H9 (cell line): ENCODE measurements at regions not wholly inside any gene's neighbourhood (a gene's known extent, or its start where the extent isn't known, plus 50 kb on each side); places are given as distances from the start of the nearest gene placed in this dataset.

Experiments
- DNase-seq: peaks from one replicate; pipeline ENCODE4 v3.0.0-alpha.2; 2017
- H2AFZ ChIP-seq: one replicate; pipeline ENCODE4 v1.6.1; 2013; ENCODE audit warnings: mild to moderate bottlenecking, low read length, control low read depth, moderate library complexity
- H2AK5ac ChIP-seq: 2 replicates; pipeline ENCODE4 v1.6.1; 2013; ENCODE audit warnings: low read length, control low read depth, mixed read lengths; ENCODE audit not compliant: insufficient read length
- H2BK120ac ChIP-seq: one replicate; pipeline ENCODE4 v1.6.1; 2013; ENCODE audit warnings: low read depth, mild to moderate bottlenecking, low read length, control low read depth, inconsistent platforms; ENCODE audit not compliant: poor library complexity, severe bottlenecking
- H2BK12ac ChIP-seq: 2 replicates; pipeline ENCODE4 v1.6.1; 2013; ENCODE audit warnings: low read length, control low read depth, mixed read lengths, low read depth; ENCODE audit not compliant: insufficient read length
- H2BK15ac ChIP-seq: 2 replicates; pipeline ENCODE4 v1.6.1; 2013; ENCODE audit warnings: low read depth, low read length, control low read depth
- H2BK20ac ChIP-seq: one replicate; pipeline ENCODE4 v1.6.1; 2013; ENCODE audit warnings: low read depth, mild to moderate bottlenecking, low read length, control low read depth, inconsistent platforms; ENCODE audit not compliant: poor library complexity, severe bottlenecking
- H2BK5ac ChIP-seq: 2 replicates; pipeline ENCODE4 v1.6.1; 2013; ENCODE audit warnings: low read length, control low read depth, mixed read lengths; ENCODE audit not compliant: insufficient read length
- H3K14ac ChIP-seq: 2 replicates; pipeline ENCODE4 v1.6.1; 2013; ENCODE audit warnings: low read length, control low read depth; ENCODE audit not compliant: insufficient read depth
- H3K18ac ChIP-seq: 2 replicates; pipeline ENCODE4 v1.6.1; 2013; ENCODE audit warnings: low read depth, mild to moderate bottlenecking, mixed read lengths, low read length, control low read depth; ENCODE audit not compliant: insufficient read length
- H3K23ac ChIP-seq: 2 replicates; pipeline ENCODE4 v1.6.1; 2013; ENCODE audit warnings: low read length, control low read depth, mixed read lengths, low read depth; ENCODE audit not compliant: insufficient read length
- H3K23me2 ChIP-seq: 2 replicates; pipeline ENCODE4 v1.6.1; 2013; ENCODE audit warnings: low read depth, mild to moderate bottlenecking, mixed read lengths, low read length, control low read depth; ENCODE audit not compliant: insufficient read length, poor library complexity, severe bottlenecking
- H3K27ac ChIP-seq: 2 replicates; pipeline ENCODE4 v1.5.1; 2013; ENCODE audit warnings: low read length, control low read depth, mixed read lengths, low read depth; ENCODE audit not compliant: insufficient read length
- H3K27me3 ChIP-seq: 2 replicates; pipeline ENCODE4 v1.6.1; 2013; ENCODE audit warnings: low read length, control low read depth, inconsistent platforms; ENCODE audit not compliant: insufficient read depth
- H3K4ac ChIP-seq: 2 replicates; pipeline ENCODE4 v1.6.1; 2013; ENCODE audit warnings: low read depth, mild to moderate bottlenecking, control low read depth, inconsistent platforms, low read length, moderate library complexity
- H3K4me1 ChIP-seq: 2 replicates; pipeline ENCODE4 v1.6.1; 2013; ENCODE audit warnings: low read length, control low read depth, inconsistent platforms; ENCODE audit not compliant: insufficient read depth
- H3K4me2 ChIP-seq: 2 replicates; pipeline ENCODE4 v1.6.1; 2013; ENCODE audit warnings: low read length, control low read depth, mixed read lengths; ENCODE audit not compliant: insufficient read length, insufficient read depth
- H3K56ac ChIP-seq: 2 replicates; pipeline ENCODE4 v1.6.1; 2013; ENCODE audit warnings: low read depth, mild to moderate bottlenecking, mixed read lengths, low read length, control low read depth; ENCODE audit not compliant: insufficient read length
- H3K79me1 ChIP-seq: 2 replicates; pipeline ENCODE4 v1.6.1; 2013; ENCODE audit warnings: low read depth, mild to moderate bottlenecking, moderate library complexity, low read length, control low read depth, inconsistent platforms; ENCODE audit not compliant: insufficient read depth, poor library complexity, severe bottlenecking
- H3K79me2 ChIP-seq: 2 replicates; pipeline ENCODE4 v1.6.1; 2013; ENCODE audit warnings: low read length, control low read depth, inconsistent platforms; ENCODE audit not compliant: insufficient read depth
- H3K9ac ChIP-seq: 2 replicates; pipeline ENCODE4 v1.6.1; 2013; ENCODE audit warnings: low read length, control low read depth, mixed read lengths; ENCODE audit not compliant: insufficient read length; ENCODE audit errors: extremely low read depth
- H3K9me3 ChIP-seq: one replicate; pipeline ENCODE4 v1.6.1; 2013; ENCODE audit warnings: low read depth, low read length, inconsistent platforms; ENCODE audit not compliant: control insufficient read depth
- H3T11ph ChIP-seq: one replicate; pipeline ENCODE4 v1.6.1; 2013; ENCODE audit warnings: mild to moderate bottlenecking, low read length, control low read depth, inconsistent platforms
- H4K20me1 ChIP-seq: one replicate; pipeline ENCODE4 v1.6.1; 2013; ENCODE audit not compliant: control insufficient read depth, insufficient read length, insufficient read depth
- H4K5ac ChIP-seq: 2 replicates; pipeline ENCODE4 v1.6.1; 2013; ENCODE audit warnings: low read depth, mild to moderate bottlenecking, mixed read lengths, low read length, control low read depth; ENCODE audit not compliant: insufficient read length
- H4K8ac ChIP-seq: replicated peaks from 2 replicates; pipeline ENCODE4 v1.6.1; 2013; ENCODE audit warnings: low read length, control low read depth, mixed read lengths, low read depth; ENCODE audit not compliant: insufficient read length
- H4K91ac ChIP-seq: 2 replicates; pipeline ENCODE4 v1.6.1; 2013; ENCODE audit warnings: low read depth, mild to moderate bottlenecking, moderate library complexity, mixed read lengths, low read length, control low read depth; ENCODE audit not compliant: insufficient read length
- H3K27ac Mint-ChIP-seq, 3 experiments: 2 replicates in 2 of 3; 3 replicates in 1 of 3; pipeline ENCODE4 v1.8.0; 2020 to 2021; ENCODE audit warnings: mixed read lengths in 3 of 3, mild to moderate bottlenecking in 1 of 3, moderate library complexity in 1 of 3
- H3K27me3 Mint-ChIP-seq: 2 replicates; pipeline ENCODE4 v1.8.0; 2021; ENCODE audit warnings: low read depth, mild to moderate bottlenecking, moderate library complexity, mixed read lengths
- H3K36me3 Mint-ChIP-seq, 3 experiments: 2 replicates in 2 of 3; 3 replicates in 1 of 3; pipeline ENCODE4 v1.8.0; 2020 to 2021; ENCODE audit warnings: low read depth in 3 of 3, mixed read lengths in 3 of 3; ENCODE audit not compliant: insufficient read depth in 1 of 3
- H3K4me1 Mint-ChIP-seq, 2 experiments: 2 replicates each; pipeline ENCODE4 v1.8.0; 2020; ENCODE audit warnings: mixed read lengths in 2 of 2
- H3K4me3 Mint-ChIP-seq, 2 experiments: 2 replicates in 1 of 2; 3 replicates in 1 of 2; pipeline ENCODE4 v1.8.0; 2020 to 2021; ENCODE audit warnings: mild to moderate bottlenecking in 2 of 2, mixed read lengths in 2 of 2, moderate library complexity in 1 of 2
- H3K9me3 Mint-ChIP-seq, 2 experiments: 2 replicates in 1 of 2; 3 replicates in 1 of 2; pipeline ENCODE4 v1.8.0; 2020; ENCODE audit warnings: mild to moderate bottlenecking in 2 of 2, mixed read lengths in 2 of 2, moderate library complexity in 1 of 2
- WGBS: extraction: QIAGEN DNeasy Blood & Tissue Kit; methylation state at CpG from one replicate; pipeline ENCODE4 v1.1.7; 2013; ENCODE audit warnings: missing lambda C conversion rate, low lambda C conversion rate, mixed read lengths; ENCODE audit not compliant: insufficient read length; ENCODE audit errors: extremely low coverage; 5-methylcytosine and 5-hydroxymethylcytosine counted together
- TF ChIP-seq, protein P1 (sequence below): fragments of 200-600 bp; sonication (generic); conservative IDR thresholded peaks from 3 replicates; pipeline ENCODE4 v1.8.0; 2021; ENCODE audit warnings: antibody characterized with exemption, mild to moderate bottlenecking

DNA sequence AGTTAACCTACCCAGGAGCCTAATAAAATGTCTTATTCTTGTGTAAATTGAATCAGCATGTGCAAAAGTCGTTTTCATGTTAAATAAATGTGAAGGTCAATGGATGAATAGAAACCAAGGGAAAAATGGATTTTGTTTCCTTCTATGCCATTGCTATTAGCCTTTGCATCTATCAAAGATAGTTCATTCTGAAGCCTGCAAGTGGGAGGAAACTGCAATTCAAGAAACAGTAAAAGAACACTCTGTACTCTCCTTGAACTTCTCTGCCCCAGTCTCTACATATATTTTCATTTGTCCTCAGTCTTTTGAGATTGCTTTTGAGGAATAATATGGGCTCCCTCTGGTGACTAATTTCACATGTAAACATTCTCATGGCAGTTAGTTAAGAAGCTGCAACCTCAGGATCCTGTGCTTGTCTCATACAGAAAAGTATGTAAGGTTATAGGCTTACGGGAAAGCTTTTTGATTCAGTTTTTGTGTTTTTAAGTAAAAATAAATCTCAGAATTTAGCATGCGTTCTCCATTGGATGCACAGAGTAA, 1590.0 kb upstream of the LRRTM1 start:
- no peaks in the 10 kb centered on the region for H3K4me1 ChIP-seq
- no peak overlapping the region for H3K27ac ChIP-seq
- H2BK5ac ChIP-seq = no peak overlapping the region
- H2AK5ac ChIP-seq = no peak overlapping the region
- H2BK120ac ChIP-seq = no peak overlapping the region
- H3K23ac ChIP-seq = no peak overlapping the region
- no peak overlapping the region for H3T11ph ChIP-seq
- TF ChIP-seq, protein P1, sequence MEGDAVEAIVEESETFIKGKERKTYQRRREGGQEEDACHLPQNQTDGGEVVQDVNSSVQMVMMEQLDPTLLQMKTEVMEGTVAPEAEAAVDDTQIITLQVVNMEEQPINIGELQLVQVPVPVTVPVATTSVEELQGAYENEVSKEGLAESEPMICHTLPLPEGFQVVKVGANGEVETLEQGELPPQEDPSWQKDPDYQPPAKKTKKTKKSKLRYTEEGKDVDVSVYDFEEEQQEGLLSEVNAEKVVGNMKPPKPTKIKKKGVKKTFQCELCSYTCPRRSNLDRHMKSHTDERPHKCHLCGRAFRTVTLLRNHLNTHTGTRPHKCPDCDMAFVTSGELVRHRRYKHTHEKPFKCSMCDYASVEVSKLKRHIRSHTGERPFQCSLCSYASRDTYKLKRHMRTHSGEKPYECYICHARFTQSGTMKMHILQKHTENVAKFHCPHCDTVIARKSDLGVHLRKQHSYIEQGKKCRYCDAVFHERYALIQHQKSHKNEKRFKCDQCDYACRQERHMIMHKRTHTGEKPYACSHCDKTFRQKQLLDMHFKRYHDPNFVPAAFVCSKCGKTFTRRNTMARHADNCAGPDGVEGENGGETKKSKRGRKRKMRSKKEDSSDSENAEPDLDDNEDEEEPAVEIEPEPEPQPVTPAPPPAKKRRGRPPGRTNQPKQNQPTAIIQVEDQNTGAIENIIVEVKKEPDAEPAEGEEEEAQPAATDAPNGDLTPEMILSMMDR = no peak
- H3K9me3 Mint-ChIP-seq = no peaks in the 10 kb centered on the region
- no peak overlapping the region for H4K91ac ChIP-seq
- peaks cover 10% of the 10 kb centered on the region in 2 experiments for H3K4me1 Mint-ChIP-seq
- H3K18ac ChIP-seq = no peak overlapping the region
- H2BK15ac ChIP-seq = no peak overlapping the region
- no peaks in the 10 kb centered on the region for H3K27me3 Mint-ChIP-seq
- no peak overlapping the region for H3K9ac ChIP-seq
- no peak overlapping the region for H3K14ac ChIP-seq
- H3K79me2 ChIP-seq = no peaks in the 10 kb centered on the region
- no peak overlapping the region for H3K27ac Mint-ChIP-seq
- H3K9me3 ChIP-seq = no peaks in the 10 kb centered on the region
- H2BK12ac ChIP-seq = no peak overlapping the region
- no peak overlapping the region for H3K56ac ChIP-seq
- H4K20me1 ChIP-seq = no peaks in the 10 kb centered on the region
- H3K36me3 Mint-ChIP-seq = no peaks in the 10 kb centered on the region
- no peak overlapping the region for H2BK20ac ChIP-seq
- H3K27me3 ChIP-seq = no peaks in the 10 kb centered on the region
- H3K4ac ChIP-seq = no peak overlapping the region
- H4K5ac ChIP-seq = no peak overlapping the region
- WGBS = no CpG with 5 or more reads among the region's 3 CpGs
- H3K4me3 Mint-ChIP-seq = no peak overlapping the region
- no peaks in the 10 kb centered on the region for H3K23me2 ChIP-seq
- H3K4me2 ChIP-seq = no peak overlapping the region
- H4K8ac ChIP-seq = no peak overlapping the region
- H3K79me1 ChIP-seq = no peaks in the 10 kb centered on the region
- DNase-seq = no peak
- H2AFZ ChIP-seq = no peak overlapping the region
